Activated T-cell treated with anti-CD3 and anti-CD28 coated beads, Interleukin-2, amount 50 U/mL, for 48 hours (primary cell): ENCODE measurements at regions not wholly inside any gene's neighbourhood (a gene's known extent, or its start where the extent isn't known, plus 50 kb on each side); places are given as distances from the start of the nearest gene placed in this dataset.

Experiments
- DNase-seq, 2 experiments: peaks; one replicate each; pipeline ENCODE4 v3.0.0-alpha.2; 2020

DNA sequence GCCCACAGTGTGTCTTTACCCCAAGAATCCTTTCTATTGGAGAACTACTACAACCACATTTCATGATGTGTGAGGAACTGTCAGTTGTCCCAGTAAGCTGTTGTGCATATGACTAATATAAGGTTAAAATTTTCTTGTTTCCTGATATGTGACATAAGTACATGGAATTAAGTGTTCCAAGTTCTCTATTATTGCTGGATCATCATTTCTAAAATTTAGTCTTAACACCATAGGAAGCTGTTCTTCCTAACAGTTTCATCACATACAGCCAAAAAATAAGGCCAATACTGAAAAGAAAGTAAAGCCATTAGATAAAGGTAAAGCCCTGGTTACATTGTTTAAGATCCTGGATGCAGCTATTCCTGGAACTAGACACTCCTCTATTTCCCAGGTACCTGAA is 620.9 kb upstream of the CDH8 start:
- no peak for DNase-seq

DNA sequence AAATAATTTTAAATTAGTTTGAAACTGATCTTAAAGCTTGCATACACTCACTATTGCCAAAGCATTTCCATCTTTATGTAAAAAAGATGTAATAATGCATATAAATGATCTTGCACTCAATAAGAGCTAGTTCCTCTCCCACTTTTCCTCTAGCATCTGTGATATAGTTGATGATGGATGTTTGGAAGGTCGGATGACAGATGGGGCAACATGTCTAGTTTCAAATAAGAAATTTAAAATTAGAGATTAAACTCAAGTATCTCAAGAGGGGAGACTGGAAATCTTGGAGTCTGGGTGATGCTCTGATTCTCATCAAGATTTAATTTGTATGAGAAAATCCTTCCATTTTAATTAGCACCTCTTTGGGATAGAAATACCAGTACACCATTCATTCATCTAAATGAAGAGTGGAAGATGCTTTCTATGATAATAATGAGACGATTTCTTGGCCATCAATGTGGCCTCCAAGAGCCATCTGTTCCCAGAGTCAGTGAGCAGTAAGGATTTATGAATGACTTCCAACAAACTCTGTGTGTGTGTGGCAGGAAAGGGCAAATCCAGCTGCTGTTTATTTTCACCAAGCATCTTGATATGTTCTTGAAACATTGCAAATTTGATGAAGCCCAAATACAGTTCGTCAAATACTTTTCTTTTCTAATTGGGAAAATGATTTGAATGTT is 616.3 kb upstream of the CDH8 start:
- no peak for DNase-seq

DNA sequence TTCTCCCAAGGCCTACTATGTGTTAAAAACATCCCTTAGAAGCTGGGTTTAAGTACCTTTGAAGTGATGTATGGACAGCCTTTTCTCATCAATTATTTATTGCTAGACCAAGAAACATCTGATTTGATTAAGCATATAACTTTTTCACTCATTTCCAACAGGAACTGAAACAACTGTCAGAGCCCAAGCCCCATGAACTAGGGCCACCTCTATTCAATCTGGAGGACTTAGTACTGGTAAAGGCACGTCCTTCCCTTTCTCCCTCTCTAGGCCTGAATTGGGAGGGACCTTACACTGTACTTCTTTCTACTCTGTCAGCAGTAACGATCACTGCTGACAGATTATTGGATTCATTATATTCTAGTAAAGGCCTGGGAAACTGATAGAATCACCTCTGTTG is 612.0 kb upstream of the CDH8 start:
- no peak for DNase-seq

DNA sequence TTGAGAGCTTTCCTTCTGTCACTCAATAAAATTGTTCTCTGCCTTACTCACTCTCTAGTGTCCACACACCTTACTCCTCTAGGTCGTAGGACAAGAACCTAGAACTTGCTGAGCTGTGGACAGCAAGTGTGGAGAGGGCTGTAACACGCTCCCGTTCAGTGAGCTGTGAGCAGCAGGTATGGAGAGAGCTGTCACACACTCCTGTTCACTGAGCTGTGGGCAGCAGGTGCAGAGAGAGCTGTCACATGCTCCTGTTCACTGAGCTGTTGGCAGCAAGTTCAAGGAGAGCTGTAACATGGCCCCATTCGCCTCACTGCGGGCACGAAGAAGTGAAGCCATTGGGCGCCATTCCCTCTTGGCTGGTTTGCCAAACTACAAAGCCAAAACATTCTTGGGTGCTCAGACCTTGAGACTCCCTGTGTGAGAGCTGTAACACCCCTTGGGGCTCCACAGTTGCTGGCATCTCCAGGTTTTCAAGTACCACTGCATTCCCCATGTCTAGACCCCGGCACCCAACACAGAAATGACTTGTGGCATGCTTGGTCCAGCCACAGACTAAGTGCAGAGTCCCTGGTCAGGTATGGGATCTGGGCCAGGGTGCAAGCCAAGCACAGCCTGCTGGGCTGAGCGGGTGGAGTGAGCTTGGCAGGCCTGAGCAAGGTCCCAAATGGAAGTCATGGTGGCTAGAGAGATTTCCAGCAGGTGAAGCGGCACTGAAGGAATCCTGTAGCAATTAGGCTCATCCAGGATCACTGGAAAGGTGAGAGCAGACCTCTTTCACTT is 608.0 kb upstream of the CDH8 start:
- no peak for DNase-seq

GRCh38 chr16:62642677-62643076 is 606.4 kb upstream of the CDH8 start:
- DNase-seq = no peak

GRCh38 chr16:62639890-62640289 is 603.7 kb upstream of the CDH8 start:
- DNase-seq = no peak

- DNase-seq = no peak
These were observed 603.0 kb upstream of the CDH8 start for GRCh38 chr16:62638964-62639870.

DNA sequence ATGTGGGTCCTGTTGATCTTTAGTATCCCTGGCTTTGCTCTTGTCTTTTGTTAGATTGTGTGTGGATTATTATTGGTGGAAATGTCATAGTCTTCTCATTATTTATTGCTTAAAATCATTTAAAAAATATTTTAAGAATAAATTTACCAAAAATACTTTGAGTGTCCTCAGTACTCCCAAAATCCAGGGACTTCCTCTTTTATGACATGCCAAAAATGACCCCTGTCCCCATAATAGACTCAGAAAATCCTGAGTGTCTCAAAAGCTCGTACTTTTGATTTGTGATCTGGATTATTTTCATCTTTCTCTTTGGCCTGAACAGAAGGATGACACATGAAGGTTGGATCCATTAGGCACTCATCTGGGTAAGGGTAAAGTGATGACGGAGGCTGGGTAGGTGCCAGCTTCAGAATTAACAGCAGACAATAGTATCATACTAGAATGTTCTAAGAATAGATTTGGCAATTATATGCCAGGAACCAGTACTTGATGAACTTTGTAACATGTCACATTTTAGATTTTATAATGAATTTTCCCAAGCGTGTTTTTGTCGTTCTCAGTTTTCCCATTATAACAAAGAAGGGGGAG is 602.2 kb upstream of the CDH8 start:
- no peak for DNase-seq

GRCh38 chr16:62625326-62625725 is 589.1 kb upstream of the CDH8 start:
- no peak for DNase-seq

GRCh38 chr16:62620275-62620674 is 584.0 kb upstream of the CDH8 start:
- no peak for DNase-seq

DNA sequence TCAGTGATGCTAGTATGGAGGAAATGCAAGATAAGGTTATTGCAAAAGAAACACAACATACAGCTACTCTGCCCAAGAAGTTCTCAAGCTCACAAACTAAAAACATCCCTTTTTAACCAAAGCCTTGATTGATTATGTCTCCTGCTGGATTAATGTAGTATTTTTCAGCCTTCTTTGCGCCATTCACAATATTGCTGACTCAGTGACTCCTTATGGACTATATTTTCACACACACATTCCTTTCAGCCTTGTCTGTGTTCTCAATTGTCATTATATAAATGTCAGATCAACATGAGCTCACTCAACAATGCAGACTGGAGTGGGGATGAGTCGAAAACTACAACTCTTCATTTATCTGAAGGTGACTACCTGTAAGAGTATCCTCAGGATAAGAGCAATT is 579.3 kb upstream of the CDH8 start:
- DNase-seq = no peak

DNA sequence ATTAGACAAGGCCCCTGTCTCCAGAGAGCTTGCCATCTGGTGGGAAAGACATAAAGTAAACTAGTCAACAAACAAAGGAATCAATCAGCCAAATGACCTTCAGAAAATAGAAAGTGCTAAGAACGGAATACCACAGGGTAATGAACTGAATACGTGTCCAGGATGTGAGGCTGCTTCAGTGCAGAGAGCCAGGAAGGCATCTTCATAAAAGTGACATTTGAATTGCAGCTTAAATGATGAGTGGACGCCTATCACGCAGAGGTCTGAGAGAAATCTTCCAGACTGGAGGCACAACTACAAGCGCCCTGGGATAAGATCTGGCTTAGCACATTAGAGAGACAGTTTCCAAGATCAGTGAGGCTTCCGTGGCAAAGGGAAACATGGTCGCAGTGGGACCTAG is 574.1 kb upstream of the CDH8 start:
- DNase-seq = no peak

GRCh38 chr16:62602790-62603189 is 566.6 kb upstream of the CDH8 start:
- no peak for DNase-seq

DNA sequence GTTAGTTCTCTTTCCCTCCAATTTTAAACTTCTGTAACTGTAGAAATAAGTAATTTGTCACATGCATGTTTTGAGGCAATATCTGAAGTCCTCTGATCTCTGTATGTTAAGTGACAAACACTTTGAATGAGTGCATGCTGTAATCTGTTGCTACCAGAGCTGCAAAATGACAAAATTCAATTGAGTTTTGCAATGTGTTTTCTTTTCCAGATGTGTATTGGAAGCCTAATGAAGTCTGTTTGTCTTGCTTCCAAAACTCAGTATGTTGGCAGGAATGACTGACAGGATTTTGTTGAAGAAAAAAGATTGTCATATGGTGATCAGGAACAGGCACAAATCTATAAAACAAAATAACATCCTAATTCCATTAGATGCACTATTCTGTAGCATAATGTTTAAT is 561.6 kb upstream of the CDH8 start:
- DNase-seq = no peak

- DNase-seq = no peak
These were observed 560.3 kb upstream of the CDH8 start for GRCh38 chr16:62596584-62596983.

- no peak for DNase-seq
These were observed 559.9 kb upstream of the CDH8 start for GRCh38 chr16:62596125-62596524.

DNA sequence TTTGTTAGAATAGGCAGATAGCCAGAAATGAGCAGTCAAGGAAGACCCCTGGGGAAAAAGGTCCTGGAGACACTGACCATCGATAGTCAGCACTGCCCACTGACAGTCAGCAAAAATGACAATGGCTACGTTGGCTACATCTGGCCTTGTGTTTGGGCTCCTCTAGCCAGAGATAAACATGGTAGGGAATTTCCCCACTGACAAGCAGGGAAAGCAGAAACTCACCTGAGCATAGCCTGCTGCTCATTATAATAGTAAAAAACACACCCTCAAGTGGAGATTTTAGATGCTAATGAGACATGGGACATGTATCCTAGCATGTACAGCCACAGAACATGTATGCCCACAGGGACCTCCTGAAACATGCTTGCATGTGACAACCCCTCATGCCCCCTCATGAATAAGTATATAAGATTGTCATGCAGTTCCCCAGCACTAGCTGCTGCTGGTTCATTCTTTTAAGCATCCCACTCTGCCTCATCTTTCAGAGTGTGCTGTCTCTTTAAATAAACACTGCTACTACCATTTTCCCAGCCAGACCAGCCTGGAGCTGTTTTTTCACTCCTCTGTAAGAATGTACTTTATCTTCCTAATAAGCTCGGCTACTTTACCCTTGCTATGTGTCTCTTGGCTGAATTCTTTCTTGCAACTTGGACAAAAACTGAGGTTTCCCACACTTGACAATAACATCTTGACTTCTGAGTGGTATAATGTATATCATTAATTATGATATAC is 550.1 kb upstream of the CDH8 start:
- DNase-seq = no peak

DNA sequence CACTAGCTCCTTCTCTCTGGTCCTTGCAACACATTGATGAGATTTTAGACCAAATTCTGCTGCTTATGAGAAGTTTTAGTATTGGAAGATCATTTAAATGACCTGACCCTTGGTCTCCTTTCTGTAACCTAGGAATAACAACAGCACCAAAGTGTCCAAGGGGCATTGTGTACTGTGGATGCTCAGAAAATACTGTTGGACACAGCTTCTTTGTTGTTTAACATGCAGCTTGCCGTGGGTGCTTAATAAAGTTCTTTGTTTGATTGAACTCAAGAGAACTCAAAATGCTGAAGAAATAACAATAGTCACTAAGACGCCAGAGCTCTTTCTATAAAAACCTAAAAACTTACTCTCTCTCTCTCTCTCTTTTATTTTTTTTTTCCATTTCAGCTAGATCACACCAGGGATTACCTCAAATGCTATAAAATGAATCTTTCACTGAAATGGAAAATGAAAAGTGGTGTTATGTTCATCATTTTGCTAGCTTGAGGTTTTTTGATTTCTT is 548.9 kb upstream of the CDH8 start:
- DNase-seq = no peak

GRCh38 chr16:62583414-62583813 is 547.2 kb upstream of the CDH8 start:
- DNase-seq = no peak

DNA sequence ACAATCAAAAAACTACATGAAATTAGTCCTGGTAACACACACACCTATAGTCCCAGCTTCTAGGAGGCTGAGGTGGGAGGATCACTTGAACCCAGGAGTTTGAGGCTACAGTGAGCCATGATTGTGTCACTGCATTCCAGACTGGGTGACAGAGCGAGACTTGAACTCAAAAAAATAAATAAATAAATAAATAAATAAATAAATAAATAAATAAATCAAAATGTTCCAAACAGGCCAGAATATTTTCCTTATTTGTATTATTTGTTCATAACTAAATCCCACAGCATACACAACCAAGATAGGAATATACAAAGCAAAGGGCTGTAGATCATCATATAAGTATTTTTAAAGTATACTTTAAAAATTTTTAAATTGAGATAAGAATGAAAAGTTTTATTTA is 537.2 kb upstream of the CDH8 start:
- no peak for DNase-seq

GRCh38 chr16:62568926-62569325 is 532.7 kb upstream of the CDH8 start:
- DNase-seq = no peak

- DNase-seq = no peak
These were observed 529.5 kb upstream of the CDH8 start for GRCh38 chr16:62565706-62566105.
